SW 1271 (cell line): ENCODE measurements at regions not wholly inside any gene's neighbourhood (a gene's known extent, or its start where the extent isn't known, plus 50 kb on each side); places are given as distances from the start of the nearest gene placed in this dataset.

Experiments
- DNase-seq, 2 experiments: peaks; one replicate each; lab custom pipeline; 2025; lab: John Stamatoyannopoulos, UW

GRCh38 chr9:99555792-99556191, 265.9 kb upstream of the NR4A3 start:
- no peak for DNase-seq

GRCh38 chr9:99556998-99557397, 264.7 kb upstream of the NR4A3 start:
- no peak for DNase-seq

GRCh38 chr9:99557816-99558215, 263.9 kb upstream of the NR4A3 start:
- DNase-seq = no peak

GRCh38 chr9:99559776-99560175, 261.9 kb upstream of the NR4A3 start:
- no peak for DNase-seq

GRCh38 chr9:99560561-99560960, 261.1 kb upstream of the NR4A3 start:
- no peak for DNase-seq

GRCh38 chr9:99561509-99561917, 260.2 kb upstream of the NR4A3 start:
- DNase-seq = no peak

- DNase-seq = no peak
These were observed 259.6 kb upstream of the NR4A3 start for GRCh38 chr9:99561961-99562565.

GRCh38 chr9:99563364-99563763, 258.3 kb upstream of the NR4A3 start:
- peak in 1 of 2 experiments; percentile 20 for DNase-seq

- no peak for DNase-seq
These were observed 256.5 kb upstream of the NR4A3 start for GRCh38 chr9:99565203-99565602.

- DNase-seq = no peak
These were observed 254.2 kb upstream of the NR4A3 start for GRCh38 chr9:99567436-99567835.

- no peak for DNase-seq
These were observed 251.8 kb upstream of the NR4A3 start for GRCh38 chr9:99569840-99570239.

- DNase-seq = no peak
These were observed 249.1 kb upstream of the NR4A3 start for GRCh38 chr9:99572567-99572966.

GRCh38 chr9:99573085-99573484, 248.6 kb upstream of the NR4A3 start:
- DNase-seq = no peak

- no peak for DNase-seq
These were observed 247.8 kb upstream of the NR4A3 start for GRCh38 chr9:99573886-99574285.

- no peak for DNase-seq
These were observed 245.7 kb upstream of the NR4A3 start for GRCh38 chr9:99576002-99576401.

GRCh38 chr9:99576876-99577275, 244.8 kb upstream of the NR4A3 start:
- no peak for DNase-seq

GRCh38 chr9:99577351-99577750, 244.3 kb upstream of the NR4A3 start:
- no peak for DNase-seq

- DNase-seq = no peak
These were observed 243.0 kb upstream of the NR4A3 start for GRCh38 chr9:99578666-99579065.

GRCh38 chr9:99579964-99580363, 241.7 kb upstream of the NR4A3 start:
- DNase-seq = no peak

- DNase-seq = no peak
These were observed 238.9 kb upstream of the NR4A3 start for GRCh38 chr9:99582814-99583213.

- DNase-seq = no peak
These were observed 233.4 kb upstream of the NR4A3 start for GRCh38 chr9:99588299-99588698.

- no peak for DNase-seq
These were observed 232.9 kb upstream of the NR4A3 start for GRCh38 chr9:99588747-99589146.

- no peak for DNase-seq
These were observed 231.3 kb upstream of the NR4A3 start for GRCh38 chr9:99590410-99590809.

GRCh38 chr9:99590840-99591239, 230.8 kb upstream of the NR4A3 start:
- DNase-seq = no peak

GRCh38 chr9:99591770-99592169, 229.9 kb upstream of the NR4A3 start:
- no peak for DNase-seq
